Suppressor macrophage (primary cell): ENCODE measurements at regions not wholly inside any gene's neighbourhood (a gene's known extent, or its start where the extent isn't known, plus 50 kb on each side); places are given as distances from the start of the nearest gene placed in this dataset.
"Not testable (repeated sequence)": the region's sequence is repeated elsewhere in the genome, so short reads cannot be mapped to it uniquely, and the experiment has no call there.

Source experiments
- DNase-seq, 4 experiments: peaks; one replicate each; pipeline ENCODE4 v3.0.0-alpha.2; 2020 to 2022

- DNase-seq: peak; percentile 13 to 64 (median 46)
These were observed 846.7 kb downstream of the TMEM121 start for GRCh38 chr14:106372870-106373652.

GRCh38 chr14:106373653-106374110, 847.3 kb downstream of the TMEM121 start:
- not testable (repeated sequence) for DNase-seq

- no peak for DNase-seq
These were observed 851.0 kb downstream of the TMEM121 start for GRCh38 chr14:106377432-106377831.

GRCh38 chr14:106378191-106378590, 851.8 kb downstream of the TMEM121 start:
- DNase-seq: peak; percentile 11 to 52 (median 27)

GRCh38 chr14:106380740-106381139, 854.4 kb downstream of the TMEM121 start:
- DNase-seq: no peak

GRCh38 chr14:106389186-106389585, 862.8 kb downstream of the TMEM121 start:
- DNase-seq: not testable (repeated sequence)

- no peak for DNase-seq
These were observed 864.0 kb downstream of the TMEM121 start for GRCh38 chr14:106390401-106390800.

GRCh38 chr14:106390947-106391346, 864.6 kb downstream of the TMEM121 start:
- no peak for DNase-seq

- DNase-seq: no peak
These were observed 867.4 kb downstream of the TMEM121 start for GRCh38 chr14:106393742-106394141.

- DNase-seq: no peak
These were observed 869.2 kb downstream of the TMEM121 start for GRCh38 chr14:106395456-106396050.

- no peak for DNase-seq
These were observed 870.6 kb downstream of the TMEM121 start for GRCh38 chr14:106396999-106397398.

- DNase-seq: not testable (repeated sequence)
These were observed 872.5 kb downstream of the TMEM121 start for GRCh38 chr14:106398931-106399331.

GRCh38 chr14:106401316-106401715, 874.9 kb downstream of the TMEM121 start:
- not testable (repeated sequence) for DNase-seq

GRCh38 chr14:106410229-106410628, 883.8 kb downstream of the TMEM121 start:
- peak in 1 of 4 experiments; percentile 1 for DNase-seq

GRCh38 chr14:106414464-106414863, 888.1 kb downstream of the TMEM121 start:
- DNase-seq: no peak

GRCh38 chr14:106417224-106418049, 891.1 kb downstream of the TMEM121 start:
- peak; percentile 80 to 94 (median 85) for DNase-seq

- no peak for DNase-seq
These were observed 893.1 kb downstream of the TMEM121 start for GRCh38 chr14:106419376-106419965.

- peak; percentile 55 to 76 (median 71) for DNase-seq
These were observed 895.1 kb downstream of the TMEM121 start for GRCh38 chr14:106421431-106422033.

- DNase-seq: no peak
These were observed 895.7 kb downstream of the TMEM121 start for GRCh38 chr14:106422066-106422465.

- DNase-seq: not testable (repeated sequence)
These were observed 898.8 kb downstream of the TMEM121 start for GRCh38 chr14:106425150-106425549.

- peak; percentile 83 to 88 (median 84) for DNase-seq
These were observed 910.0 kb downstream of the TMEM121 start for GRCh38 chr14:106436310-106436905.

- DNase-seq: peak; percentile 13 to 63 (median 38)
These were observed 916.5 kb downstream of the TMEM121 start for GRCh38 chr14:106442857-106443256.
